GM12891 (cell line): ENCODE measurements at regions not wholly inside any gene's neighbourhood (a gene's known extent, or its start where the extent isn't known, plus 50 kb on each side); places are given as distances from the start of the nearest gene placed in this dataset.

Source experiments
- POLR2A ChIP-seq: IDR thresholded peaks from 2 replicates; pipeline ENCODE4 v1.6.1; 2011; ENCODE audit warnings: low read depth, low read length, control low read depth
- POLR2AphosphoS5 ChIP-seq: IDR thresholded peaks from 2 replicates; pipeline ENCODE4 v1.6.1; 2011; ENCODE audit warnings: low read depth, low read length, control low read depth

DNA sequence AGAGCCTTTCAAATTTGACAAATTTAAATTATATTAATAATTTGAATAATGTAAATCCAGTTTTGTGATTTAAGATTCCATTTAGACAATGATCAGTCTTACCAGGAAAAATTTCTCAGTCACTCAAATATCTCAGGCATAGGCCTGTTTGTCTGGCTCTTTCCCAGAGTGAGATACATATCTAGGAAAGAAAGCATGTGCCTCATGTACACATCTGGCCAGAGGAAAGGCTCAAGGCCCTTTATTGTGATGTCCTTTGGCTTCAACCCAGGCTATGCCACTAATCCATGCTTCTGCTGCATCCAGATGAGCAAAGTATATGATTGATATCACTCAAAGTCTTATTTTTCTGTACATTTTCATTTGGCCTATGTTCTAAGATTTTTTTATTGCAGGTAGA lies 473.3 kb upstream of the ADGRL3 start:
- TF ChIP-seq POLR2A (no peak), POLR2AphosphoS5 (no peak)
